NCI-H2171 treated with DMSO at 0.1 percent for 48 hours (cell line): ENCODE measurements at regions not wholly inside any gene's neighbourhood (a gene's known extent, or its start where the extent isn't known, plus 50 kb on each side); places are given as distances from the start of the nearest gene placed in this dataset.
"Not testable (repeated sequence)": the region's sequence is repeated elsewhere in the genome, so short reads cannot be mapped to it uniquely, and the experiment has no call there.

Source experiments
- DNase-seq: peaks from one replicate; lab custom pipeline; 2025; lab: John Stamatoyannopoulos, UW

DNA sequence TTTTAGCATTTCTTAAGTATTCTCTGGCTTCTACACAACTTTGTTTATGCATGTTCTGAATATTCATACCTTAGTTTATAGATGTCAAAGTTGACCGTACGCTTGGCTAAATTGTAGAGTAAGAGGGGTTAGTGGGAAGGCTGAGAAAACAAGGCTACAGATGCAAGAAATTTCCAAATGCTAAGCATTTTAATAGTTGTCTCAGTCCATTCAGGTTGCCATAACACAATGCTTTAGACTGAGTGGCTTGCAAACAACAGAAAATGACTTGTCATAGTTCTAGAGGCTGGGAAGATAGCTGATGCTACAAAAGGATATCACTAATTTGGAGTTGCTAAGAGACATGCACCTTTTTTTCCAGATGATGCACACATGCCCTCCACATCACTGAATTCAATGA lies 53.0 kb upstream of the C1QTNF3 start:
- not testable (repeated sequence) for DNase-seq

DNA sequence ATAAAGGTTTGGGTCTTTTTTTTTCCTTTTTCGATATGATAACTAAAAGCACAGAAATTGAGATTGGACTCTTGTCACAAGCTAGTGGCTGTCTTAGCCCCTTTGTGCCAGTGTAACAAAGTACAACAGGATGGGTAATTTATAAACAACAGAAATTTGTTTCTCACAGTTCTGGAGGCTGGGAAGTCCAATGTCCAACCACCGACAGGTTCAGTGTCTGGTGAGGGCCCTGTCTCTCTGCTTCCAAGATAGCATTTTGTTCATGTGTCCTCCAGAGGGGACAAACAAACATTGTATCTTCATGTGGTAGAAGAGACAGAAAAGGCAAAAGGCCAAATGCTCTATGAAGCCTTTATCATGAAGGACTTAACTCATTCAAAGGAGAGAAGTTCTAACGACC lies 56.9 kb upstream of the C1QTNF3 start:
- DNase-seq = not testable (repeated sequence)

DNA sequence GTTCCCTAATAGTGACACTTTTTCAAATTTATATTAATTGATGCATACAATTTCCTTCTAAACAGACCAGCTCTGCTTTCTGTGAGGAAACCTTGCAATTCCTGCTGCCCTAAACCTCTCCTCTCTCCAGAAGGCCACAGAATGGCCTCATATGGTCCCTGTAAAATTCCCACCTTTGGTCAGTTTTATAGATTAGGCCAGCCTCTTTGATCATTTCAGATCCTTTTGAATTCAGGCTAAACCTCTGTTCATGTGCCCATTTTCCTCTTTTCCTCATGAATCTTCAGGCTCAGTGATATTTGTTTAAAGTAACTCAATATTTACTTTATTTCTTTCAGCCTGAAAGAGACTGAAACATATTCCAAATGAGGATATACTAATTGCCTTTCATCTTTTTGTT lies 58.6 kb upstream of the C1QTNF3 start:
- DNase-seq = not testable (repeated sequence)

DNA sequence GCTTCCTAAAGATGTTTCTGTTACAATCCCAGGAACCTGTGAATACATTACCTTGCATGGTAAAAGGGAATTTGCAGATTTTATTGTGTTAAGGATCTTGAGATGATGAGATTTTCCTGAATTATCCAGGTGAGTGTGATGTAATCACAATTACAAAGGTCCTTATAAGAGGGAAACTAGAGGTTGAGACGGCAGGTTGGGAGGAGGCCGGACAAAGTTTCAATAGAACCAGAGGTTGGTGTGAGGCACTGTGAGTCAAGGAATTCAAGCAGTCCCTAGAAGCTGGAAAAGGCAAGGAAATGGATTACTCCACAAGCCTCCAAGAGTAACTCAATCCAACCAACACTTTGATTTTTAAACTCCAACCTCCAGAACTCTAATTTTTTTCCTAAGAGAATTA lies 65.9 kb upstream of the C1QTNF3 start:
- not testable (repeated sequence) for DNase-seq

DNA sequence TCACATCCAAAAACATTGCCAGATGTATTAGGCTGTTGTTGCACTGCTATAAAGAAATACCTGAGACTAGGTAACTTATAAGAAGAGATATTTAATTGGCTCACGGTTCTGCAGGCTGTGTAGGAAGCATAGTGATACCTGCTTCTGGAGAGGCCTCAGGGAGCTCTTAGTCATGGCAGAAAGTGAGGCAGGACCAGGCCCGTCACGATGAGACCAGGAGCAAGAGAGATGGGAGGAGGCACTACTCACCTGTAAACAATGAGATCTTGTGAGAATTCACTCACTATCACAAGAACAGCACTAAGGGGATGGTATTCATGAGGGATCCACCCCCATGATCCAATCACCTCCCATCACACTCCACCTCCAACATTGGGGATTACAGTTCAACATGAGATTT lies 81.3 kb upstream of the C1QTNF3 start:
- not testable (repeated sequence) for DNase-seq

DNA sequence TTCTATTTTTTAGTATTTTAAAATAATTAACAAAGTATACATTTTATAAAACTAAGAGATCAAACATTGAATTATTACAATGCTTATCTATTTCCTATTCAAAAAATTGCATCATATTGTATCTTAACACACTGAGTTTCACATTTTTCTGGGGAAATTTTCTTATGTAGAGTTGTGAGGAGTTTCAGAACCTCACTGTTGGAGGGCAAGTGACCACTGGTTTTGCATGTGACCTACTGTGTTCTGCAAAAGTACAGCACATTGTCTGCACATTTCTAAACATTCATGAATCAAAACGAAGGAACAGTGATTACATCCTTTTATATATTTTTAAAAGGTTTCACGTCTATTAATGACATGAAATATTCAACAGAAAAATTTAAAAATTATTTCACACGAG lies 82.3 kb upstream of the C1QTNF3 start:
- not testable (repeated sequence) for DNase-seq

DNA sequence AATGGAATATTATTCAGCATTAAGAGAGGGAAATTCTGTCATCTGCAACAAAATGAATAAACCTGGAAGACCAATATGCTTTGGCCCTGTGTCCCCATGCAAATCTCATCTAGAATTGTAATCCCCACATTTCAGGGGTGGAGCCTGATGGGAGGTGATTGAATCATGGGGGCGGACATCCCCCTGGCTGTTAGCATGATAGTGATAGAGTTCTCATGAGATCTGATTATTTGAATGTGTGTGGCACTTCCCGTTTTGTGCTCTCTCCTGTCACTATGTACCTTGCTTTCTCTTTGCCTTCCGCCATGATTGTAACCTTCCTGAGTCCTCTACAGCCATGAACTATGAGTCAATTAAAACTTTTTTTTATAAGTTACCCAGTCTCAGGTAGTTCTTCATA lies 83.7 kb upstream of the C1QTNF3 start:
- DNase-seq = not testable (repeated sequence)

DNA sequence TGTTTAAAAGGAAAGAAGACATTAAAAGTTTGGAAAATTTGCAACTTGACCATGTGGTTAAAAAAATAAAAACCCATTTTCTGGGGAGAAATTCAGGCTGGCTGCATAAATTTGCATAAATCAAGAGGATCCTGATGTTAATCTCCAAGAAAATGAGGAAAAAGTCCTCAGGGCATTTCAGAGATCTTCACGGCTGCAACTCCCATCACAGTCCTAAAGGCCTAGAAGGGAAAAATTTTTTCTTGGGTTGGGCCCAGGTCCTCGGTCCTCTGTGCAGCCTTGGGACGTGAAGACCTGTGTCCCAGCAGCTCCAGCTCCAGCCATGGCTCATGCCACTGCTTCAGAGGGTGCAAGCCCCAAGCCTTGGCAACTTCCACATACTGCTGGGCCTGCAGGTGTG lies 84.8 kb upstream of the C1QTNF3 start:
- DNase-seq = not testable (repeated sequence)

DNA sequence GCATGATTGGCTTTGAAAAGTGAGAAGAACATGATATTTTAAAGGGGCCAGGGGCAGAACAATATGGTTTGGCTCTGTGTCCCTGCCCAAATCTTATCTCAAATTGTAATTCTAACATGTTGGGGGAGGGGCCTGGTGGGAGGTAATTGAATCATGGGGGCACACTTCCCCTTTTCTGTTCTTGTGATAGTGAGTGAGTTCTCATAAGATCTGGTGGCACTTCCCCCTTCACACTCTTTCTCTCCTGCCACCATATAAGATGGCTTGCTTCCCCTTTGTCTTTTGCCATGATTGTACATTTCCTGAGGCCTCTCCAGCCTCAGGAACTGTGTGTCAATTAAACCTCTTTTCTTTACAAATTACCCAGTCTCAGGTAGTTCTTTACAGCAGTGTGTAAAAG lies 85.9 kb upstream of the C1QTNF3 start:
- DNase-seq = not testable (repeated sequence)

DNA sequence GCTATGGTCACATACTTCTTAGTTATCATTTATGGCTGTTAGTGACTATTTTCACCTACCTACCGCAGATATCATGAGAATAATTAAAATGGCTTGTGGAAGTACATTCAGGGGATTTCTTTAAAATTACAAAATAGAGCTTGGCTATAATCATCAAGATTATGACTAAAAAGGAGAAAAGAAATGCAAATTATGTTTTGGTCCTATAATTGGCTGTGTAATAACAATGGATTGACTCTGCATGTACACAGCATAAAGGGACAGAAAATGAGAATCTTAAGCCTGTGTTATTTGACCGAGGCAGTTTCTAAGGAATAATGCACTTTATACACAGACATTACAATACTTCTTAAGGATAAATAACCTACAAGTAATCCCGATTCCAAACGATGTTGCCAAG lies 112.0 kb upstream of the C1QTNF3 start:
- DNase-seq = not testable (repeated sequence)

DNA sequence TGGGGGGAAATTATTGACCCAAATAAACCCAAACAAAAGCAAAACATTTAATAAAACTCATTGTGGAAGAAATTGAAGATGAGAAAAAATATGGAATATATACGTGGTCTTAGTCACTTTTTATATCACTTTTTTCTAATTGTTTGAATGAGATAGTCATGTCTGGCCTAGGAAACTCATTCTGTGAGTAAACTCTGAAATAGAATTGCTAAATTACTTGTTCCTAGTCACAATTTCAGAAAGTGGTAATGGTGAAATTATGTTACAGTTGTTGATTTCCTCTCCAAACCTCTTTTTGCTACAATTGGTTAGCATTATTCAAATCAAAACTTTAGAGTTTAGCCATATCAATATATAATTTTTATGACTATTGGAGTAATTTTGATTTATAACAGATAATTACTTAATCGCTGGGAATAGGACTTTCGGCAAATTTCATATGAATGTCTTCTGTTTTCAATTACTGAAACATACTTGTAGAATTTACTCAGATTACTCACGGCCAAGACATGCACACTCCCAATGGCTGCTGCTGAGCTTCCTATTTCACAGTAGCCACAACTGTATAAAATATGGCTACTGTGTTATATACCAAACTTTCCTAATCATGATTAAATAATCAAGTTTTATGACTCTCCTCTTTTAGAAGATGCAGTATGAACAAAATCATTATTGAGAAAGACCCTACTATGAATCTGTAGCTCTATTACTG lies 113.8 kb upstream of the C1QTNF3 start:
- DNase-seq = not testable (repeated sequence)

DNA sequence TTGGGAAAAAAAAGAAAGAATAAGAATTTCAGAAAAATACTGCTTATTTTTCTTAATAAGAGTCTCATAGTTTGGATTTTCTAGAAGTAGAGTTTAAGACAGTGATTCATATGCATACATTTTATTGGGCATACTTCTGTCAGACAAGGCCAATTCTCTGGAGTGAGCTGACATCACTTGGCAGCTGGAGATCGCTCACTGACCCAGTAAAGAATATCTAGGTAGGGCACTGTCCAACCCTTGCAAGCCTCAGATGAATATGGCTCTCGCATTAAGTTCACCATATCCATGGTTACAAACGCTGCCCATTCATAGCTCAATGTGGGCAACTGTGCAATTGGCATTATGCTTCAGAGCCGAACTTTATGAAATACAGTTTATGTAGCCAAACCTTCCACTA lies 117.9 kb upstream of the C1QTNF3 start:
- not testable (repeated sequence) for DNase-seq

DNA sequence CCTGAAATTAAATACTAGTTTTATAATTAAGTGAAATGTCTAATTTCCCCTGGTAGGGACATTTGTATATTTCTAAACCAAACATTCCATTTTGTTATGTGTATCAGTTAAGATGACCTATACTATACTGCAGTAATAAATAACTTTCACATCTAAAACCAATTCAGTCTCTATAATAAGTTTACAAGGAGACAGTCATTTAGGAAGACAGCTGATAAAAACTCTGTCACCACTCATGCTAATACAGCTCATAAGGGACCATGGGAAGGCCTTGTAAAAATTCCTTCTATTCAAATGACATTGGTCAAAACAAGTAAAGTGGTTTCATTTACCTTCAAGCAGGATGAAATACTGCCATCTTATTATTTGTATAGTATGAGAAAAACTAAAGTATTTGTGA lies 128.4 kb upstream of the C1QTNF3 start:
- not testable (repeated sequence) for DNase-seq

DNA sequence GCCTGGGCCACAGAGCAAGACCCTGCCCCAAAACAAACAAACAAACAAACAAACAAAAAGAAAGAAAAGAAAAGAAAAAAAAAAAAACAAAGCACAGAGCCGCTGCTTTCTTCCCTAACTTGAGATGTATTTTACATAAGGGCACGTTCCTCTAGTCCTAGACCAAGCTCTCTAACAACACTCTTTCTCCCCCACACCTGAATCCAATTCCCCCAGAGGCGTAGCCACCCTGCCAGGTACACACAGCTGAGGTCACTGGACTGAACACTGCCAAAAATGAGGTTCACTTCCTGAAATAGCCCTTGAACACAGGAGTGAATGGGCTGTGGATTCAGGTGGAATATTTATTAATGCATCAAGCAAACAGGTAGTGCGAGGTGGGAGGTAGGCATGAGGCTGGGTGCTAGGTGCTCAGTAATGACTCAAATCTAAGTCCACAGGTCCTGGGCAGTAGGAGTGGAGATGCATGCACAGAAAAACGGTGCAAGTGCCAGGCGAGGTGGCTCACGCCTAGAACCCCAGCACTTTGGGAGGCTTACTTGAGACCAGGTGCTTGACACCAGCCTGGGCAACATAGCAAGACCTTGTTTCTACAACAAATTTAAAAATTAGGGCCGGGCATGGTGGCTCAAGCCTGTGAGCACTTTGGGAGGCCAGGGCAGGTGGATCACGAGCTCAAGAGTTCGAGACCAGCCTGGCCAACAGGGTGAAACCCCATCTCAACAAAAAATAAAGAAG lies 136.6 kb upstream of the C1QTNF3 start:
- DNase-seq = not testable (repeated sequence)

DNA sequence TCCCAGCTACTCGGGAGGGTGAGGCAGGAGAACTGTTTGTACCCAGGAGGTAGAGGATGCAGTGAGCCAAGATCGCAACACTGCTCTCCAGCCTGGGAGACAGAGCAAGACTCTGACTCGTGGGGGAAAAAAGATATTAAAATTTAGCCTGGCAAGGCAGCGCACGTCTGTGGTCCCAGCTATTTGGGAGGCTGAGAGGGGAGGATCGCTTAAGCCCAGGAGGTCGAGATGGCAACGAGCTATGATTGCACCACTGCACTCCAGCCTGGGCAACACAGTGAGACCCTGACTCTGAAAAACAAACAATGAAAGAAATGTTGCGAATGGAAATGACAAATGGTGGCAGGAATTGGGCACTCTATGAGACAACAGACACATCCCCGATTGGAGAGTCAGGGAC lies 137.2 kb upstream of the C1QTNF3 start:
- DNase-seq = not testable (repeated sequence)

DNA sequence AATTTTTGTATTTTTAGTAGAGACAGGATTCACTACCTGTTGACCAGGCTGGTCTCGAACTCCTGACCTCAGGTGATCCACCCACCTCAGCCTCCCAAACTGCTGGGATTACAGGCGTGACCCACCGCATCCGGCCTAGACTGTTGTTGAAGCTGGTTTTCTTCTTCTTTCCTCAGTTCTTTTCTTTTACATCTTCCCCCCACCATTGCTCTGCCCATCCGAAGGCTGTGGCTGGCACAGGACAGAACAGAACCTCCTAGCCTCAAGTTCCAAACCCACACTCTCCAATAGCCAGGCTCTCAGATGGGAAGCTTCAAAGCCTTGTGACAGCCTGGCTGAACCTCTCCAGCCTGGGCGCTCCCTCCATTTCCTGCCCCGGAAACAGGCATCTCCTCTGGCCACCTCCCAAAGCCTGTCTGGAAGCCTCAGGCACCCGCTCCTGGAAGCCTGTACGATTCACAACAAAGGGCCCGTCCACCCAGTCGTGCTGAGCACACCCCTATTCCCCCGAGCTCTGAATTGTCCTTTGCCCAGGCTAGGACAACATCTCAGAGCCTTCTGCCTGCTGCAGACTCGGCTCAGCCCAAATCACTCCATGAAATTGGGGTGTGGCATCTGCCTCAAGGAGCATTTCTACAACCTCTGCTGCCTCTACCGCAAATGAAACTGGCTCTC lies 138.1 kb upstream of the C1QTNF3 start:
- not testable (repeated sequence) for DNase-seq

DNA sequence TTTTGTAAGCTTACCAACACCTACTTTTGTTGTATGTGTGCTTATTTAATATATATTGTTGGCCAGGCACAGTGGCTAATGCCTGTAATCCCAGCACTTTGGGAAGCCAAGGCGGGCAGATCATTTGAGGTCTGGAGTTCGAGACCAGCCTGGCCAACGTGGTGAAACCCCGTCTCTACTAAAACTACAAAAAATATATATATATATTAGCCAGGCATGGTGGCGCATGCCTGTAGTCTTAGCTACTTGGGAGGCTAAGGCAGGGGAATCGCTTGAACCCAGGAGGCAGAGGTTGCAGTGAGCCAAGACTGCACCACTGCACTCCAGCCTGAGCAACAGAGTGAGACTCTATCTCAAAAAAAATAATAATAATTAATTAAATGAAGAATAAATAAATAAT lies 142.0 kb upstream of the C1QTNF3 start:
- DNase-seq = not testable (repeated sequence)

DNA sequence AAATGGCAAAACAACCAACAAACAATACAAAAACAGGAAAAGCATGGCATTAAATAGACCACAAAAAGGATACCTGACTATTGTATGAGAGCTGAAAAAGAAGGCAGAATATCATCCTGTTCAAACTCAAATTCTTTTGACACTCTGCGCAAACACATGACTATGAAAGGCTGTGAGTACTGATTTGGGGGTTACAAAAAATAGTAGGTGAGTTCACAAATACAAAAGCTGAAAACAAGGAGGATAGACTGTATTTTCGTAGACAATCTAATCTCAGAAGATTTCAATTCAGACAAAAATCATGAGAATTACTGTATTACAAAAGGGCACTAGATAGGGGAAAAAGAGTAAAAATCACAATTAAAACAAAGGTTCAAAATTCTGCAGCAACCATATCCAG lies 142.6 kb upstream of the C1QTNF3 start:
- DNase-seq = not testable (repeated sequence)

DNA sequence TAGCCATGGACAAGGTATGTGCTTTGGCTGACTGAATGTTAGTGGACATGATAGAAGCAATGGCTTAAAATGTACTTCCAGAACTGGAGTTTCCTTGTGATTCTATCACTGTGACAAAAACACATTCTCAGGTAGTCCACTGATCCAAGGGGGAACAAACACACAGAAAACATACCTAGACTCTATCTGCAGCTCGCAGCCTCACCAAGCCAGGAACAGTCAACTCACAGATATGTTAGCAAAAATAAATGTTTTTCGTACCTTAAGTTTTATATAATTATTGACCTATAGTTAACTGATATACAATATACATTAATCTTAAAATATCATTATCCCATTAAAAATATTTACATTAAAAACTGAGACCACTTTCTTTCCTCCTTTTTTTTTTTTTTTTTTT lies 143.1 kb upstream of the C1QTNF3 start:
- not testable (repeated sequence) for DNase-seq

DNA sequence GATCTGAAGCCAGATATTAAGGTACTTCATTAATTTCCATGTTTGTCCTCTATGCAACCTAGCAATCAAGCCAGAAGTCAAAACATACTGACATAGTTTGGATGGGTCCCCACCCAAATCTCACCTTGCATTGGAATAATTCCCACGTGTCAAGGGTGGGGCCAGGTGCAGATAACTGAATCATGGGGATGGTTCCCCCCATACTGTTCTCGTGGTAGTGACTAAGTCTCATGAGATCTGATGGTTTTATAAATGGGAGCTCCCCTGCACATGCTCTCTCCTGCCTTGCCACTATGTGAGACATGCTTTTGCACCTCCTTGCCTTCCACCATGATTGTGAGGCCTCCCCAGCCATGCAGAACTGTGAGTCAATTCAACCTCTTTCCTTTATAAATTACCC lies 143.9 kb upstream of the C1QTNF3 start:
- not testable (repeated sequence) for DNase-seq

DNA sequence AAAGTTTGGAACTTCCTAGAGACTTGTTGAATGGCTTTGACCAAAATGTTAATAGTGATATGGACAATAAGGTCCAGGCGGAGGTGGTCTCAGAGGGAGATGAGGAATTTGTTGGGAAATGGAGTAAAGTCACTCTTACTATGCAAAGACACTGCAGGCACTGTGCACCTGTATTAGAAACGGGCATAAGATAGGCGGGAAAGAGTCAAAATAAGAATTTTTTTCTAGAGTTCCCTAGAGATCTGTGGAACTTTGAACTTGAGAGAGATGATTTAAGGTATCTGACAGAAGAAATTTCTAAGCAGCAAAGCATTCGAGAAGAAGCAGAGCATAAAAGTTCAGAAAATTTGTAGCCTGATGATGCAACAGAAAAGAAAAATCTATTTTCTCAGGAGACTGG lies 144.4 kb upstream of the C1QTNF3 start:
- DNase-seq = not testable (repeated sequence)

DNA sequence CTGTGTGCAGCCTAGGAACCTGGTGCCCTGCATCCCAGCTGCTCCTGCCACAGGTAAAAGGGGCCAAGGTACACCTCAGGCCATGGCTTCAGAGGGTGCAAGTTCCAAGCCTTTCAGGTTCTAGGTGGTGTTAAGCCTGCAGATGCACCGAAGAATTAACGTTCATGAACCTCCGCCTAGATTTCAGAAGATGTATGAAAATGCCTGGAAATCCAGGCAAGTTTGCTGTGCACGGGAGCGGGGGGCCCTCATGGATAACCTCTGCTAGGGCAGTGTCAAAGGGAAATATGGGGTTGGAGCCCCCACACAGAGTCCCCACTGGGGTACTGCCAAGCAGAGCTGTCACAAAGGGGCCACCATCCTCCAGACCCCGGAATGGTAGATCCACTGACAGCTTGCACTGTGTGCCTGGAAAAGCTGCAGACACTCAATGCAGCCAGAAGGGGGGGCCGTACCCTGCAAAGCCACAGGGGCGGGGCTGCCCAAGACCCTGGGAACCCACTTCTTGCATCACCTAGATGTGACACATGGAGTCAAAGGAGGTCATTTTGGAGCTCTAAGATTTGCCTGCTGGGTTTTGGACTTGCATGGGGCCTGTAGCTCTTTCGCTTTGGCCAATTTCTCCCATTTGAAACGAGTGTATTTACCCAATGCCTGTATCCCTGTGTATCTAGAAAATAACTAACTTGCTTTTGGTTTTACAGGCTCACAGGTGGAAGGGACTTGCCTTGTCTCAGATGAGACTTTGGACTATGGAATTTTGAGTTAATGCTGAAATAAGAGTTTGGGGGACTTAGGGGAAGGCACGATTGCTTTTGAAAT lies 145.2 kb upstream of the C1QTNF3 start:
- not testable (repeated sequence) for DNase-seq
